ENCODE measurements at regions not wholly inside any gene's neighbourhood (a gene's known extent, or its start where the extent isn't known, plus 50 kb on each side); places are given as distances from the start of the nearest gene placed in this dataset.

GRCh38 chr20:22757424-22758183 is 173.2 kb upstream of the FOXA2 start (continued):
- 0 out of 2 replicates have a peak, but pooled peaks have one; percentile 39 for TF ChIP-seq MECOM (CRISPR knock-in tag; IDR thresholded peaks at IDR 0.05)
- peak; percentile 26; the same call in 1 of the 2 replicates for TF ChIP-seq SMARCE1 (IDR thresholded peaks at IDR 0.05)
- TF ChIP-seq FOXJ3 (CRISPR knock-in tag; IDR thresholded peaks at IDR 0.05), result no peak
- no peak for TF ChIP-seq KAT8 (IDR thresholded peaks at IDR 0.05; ENCODE audit: low read depth)
- peak; percentile 85 for TF ChIP-seq L3MBTL2 (IDR thresholded peaks at IDR 0.05)
- TF ChIP-seq MEF2A (IDR thresholded peaks at IDR 0.05; ENCODE audit: control insufficient read depth, low read depth, low read length), result no peak
- no peak for TF ChIP-seq POLR2AphosphoS2 (IDR thresholded peaks at IDR 0.05; ENCODE audit: low read length)
- peak in 1 of 2 experiments; percentile 40; a peak in 1 of 4 replicates for TF ChIP-seq RCOR1 (IDR thresholded peaks at IDR 0.05; ENCODE audit: borderline replicate concordance in 1 of 2, low read depth in 2 of 2, low read length in 2 of 2)
- TF ChIP-seq TFE3 (CRISPR knock-in tag; IDR thresholded peaks at IDR 0.05), result peak; percentile 77
- TF ChIP-seq, protein P1, sequence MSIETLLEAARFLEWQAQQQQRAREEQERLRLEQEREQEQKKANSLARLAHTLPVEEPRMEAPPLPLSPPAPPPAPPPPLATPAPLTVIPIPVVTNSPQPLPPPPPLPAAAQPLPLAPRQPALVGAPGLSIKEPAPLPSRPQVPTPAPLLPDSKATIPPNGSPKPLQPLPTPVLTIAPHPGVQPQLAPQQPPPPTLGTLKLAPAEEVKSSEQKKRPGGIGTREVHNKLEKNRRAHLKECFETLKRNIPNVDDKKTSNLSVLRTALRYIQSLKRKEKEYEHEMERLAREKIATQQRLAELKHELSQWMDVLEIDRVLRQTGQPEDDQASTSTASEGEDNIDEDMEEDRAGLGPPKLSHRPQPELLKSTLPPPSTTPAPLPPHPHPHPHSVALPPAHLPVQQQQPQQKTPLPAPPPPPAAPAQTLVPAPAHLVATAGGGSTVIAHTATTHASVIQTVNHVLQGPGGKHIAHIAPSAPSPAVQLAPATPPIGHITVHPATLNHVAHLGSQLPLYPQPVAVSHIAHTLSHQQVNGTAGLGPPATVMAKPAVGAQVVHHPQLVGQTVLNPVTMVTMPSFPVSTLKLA (conservative IDR thresholded peaks at IDR 0.05), result peak in 1 of 2 experiments; percentile 33; a peak in 1 of 4 replicates
- no peak for TF ChIP-seq CEBPG (CRISPR knock-in tag; IDR thresholded peaks at IDR 0.05)
- TF ChIP-seq CEBPG (tag; conservative IDR thresholded peaks at IDR 0.05 in 1 of 2, IDR thresholded peaks at IDR 0.05 in 1 of 2), result no peak
- TF ChIP-seq, protein P2, sequence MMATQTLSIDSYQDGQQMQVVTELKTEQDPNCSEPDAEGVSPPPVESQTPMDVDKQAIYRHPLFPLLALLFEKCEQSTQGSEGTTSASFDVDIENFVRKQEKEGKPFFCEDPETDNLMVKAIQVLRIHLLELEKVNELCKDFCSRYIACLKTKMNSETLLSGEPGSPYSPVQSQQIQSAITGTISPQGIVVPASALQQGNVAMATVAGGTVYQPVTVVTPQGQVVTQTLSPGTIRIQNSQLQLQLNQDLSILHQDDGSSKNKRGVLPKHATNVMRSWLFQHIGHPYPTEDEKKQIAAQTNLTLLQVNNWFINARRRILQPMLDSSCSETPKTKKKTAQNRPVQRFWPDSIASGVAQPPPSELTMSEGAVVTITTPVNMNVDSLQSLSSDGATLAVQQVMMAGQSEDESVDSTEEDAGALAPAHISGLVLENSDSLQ (IDR thresholded peaks at IDR 0.05), result peak; percentile 90
- no peak for TF ChIP-seq CBFB (CRISPR knock-in tag; IDR thresholded peaks at IDR 0.05)
- 0 out of 2 replicates have a peak, but pooled peaks have one; percentile 21 for TF ChIP-seq NCOR1 (IDR thresholded peaks at IDR 0.05)
- TF ChIP-seq SRSF3 (IDR thresholded peaks at IDR 0.05; ENCODE audit: insufficient read depth, low read length), result no peak
- no peak for TF ChIP-seq CHCHD3 (CRISPR knock-in tag; IDR thresholded peaks at IDR 0.05)
- TF ChIP-seq FOSL1 (tag; conservative IDR thresholded peaks at IDR 0.05), result peak; percentile 69
- no peak for TF ChIP-seq ZNF79 (CRISPR knock-in tag; IDR thresholded peaks at IDR 0.05; ENCODE audit: low read depth)
- TF ChIP-seq CTBP1 (IDR thresholded peaks at IDR 0.05; ENCODE audit: borderline replicate concordance), result peak; percentile 71; the same call in 1 of the 2 replicates
- no peak for TF ChIP-seq NFYB (IDR thresholded peaks at IDR 0.05; ENCODE audit: extremely low read depth, insufficient read length)
- no peak for TF ChIP-seq CREM (IDR thresholded peaks at IDR 0.05; ENCODE audit: low read depth)
- peak; percentile 82 for TF ChIP-seq TCF3 (CRISPR knock-in tag; IDR thresholded peaks at IDR 0.05)
- TF ChIP-seq, protein P3, sequence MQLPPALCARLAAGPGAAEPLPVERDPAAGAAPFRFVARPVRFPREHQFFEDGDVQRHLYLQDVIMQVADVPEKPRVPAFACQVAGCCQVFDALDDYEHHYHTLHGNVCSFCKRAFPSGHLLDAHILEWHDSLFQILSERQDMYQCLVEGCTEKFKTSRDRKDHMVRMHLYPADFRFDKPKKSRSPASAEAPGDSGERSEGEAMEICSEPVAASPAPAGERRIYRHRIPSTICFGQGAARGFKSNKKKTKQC (CRISPR knock-in tag; IDR thresholded peaks at IDR 0.05), result no peak

Measured in K562 (cell line).